GM21447 (cell line): ENCODE measurements at regions not wholly inside any gene's neighbourhood (a gene's known extent, or its start where the extent isn't known, plus 50 kb on each side); places are given as distances from the start of the nearest gene placed in this dataset.
"Not testable (repeated sequence)": the region's sequence is repeated elsewhere in the genome, so short reads cannot be mapped to it uniquely, and the experiment has no call there.

Experiments
- ATAC-seq: cut with Tn5 transposase; IDR thresholded peaks from one replicate; pipeline ENCODE4 v1.9.1; 2021; ENCODE audit not compliant: unreplicated experiment

- ATAC-seq: no peak
Observed at GRCh38 chr13:63546524-63546923, 2130.9 kb upstream of the PCDH20 start.

GRCh38 chr13:63542770-63543169 is 2127.1 kb upstream of the PCDH20 start:
- ATAC-seq: no peak

GRCh38 chr13:63541336-63541735 is 2125.7 kb upstream of the PCDH20 start:
- no peak for ATAC-seq

GRCh38 chr13:63540061-63540460 is 2124.4 kb upstream of the PCDH20 start:
- ATAC-seq: no peak

- ATAC-seq: no peak
Observed at GRCh38 chr13:63517371-63517770, 2101.7 kb upstream of the PCDH20 start.

GRCh38 chr13:63516124-63516523 is 2100.5 kb upstream of the PCDH20 start:
- ATAC-seq: no peak

- no peak for ATAC-seq
Observed at GRCh38 chr13:63514886-63515285, 2099.2 kb upstream of the PCDH20 start.

- ATAC-seq: no peak
Observed at GRCh38 chr13:63512095-63512494, 2096.4 kb upstream of the PCDH20 start.

- ATAC-seq: no peak
Observed at GRCh38 chr13:63501702-63502101, 2086.1 kb upstream of the PCDH20 start.

GRCh38 chr13:63497601-63498000 is 2082.0 kb upstream of the PCDH20 start:
- ATAC-seq: no peak

- no peak for ATAC-seq
Observed at GRCh38 chr13:63492604-63493003, 2077.0 kb upstream of the PCDH20 start.

- ATAC-seq: no peak
Observed at GRCh38 chr13:63490149-63490548, 2074.5 kb upstream of the PCDH20 start.

- ATAC-seq: no peak
Observed at GRCh38 chr13:63481334-63481733, 2065.7 kb upstream of the PCDH20 start.

- ATAC-seq: no peak
Observed at GRCh38 chr13:63472711-63473110, 2057.1 kb upstream of the PCDH20 start.

- no peak for ATAC-seq
Observed at GRCh38 chr13:63463782-63464610, 2048.3 kb upstream of the PCDH20 start.

GRCh38 chr13:63460462-63461090 is 2044.9 kb upstream of the PCDH20 start:
- ATAC-seq: no peak

GRCh38 chr13:63457186-63457585 is 2041.5 kb upstream of the PCDH20 start:
- ATAC-seq: no peak

- ATAC-seq: no peak
Observed at GRCh38 chr13:63455938-63456337, 2040.3 kb upstream of the PCDH20 start.

GRCh38 chr13:63449550-63449949 is 2033.9 kb upstream of the PCDH20 start:
- no peak for ATAC-seq

GRCh38 chr13:63448692-63449091 is 2033.0 kb upstream of the PCDH20 start:
- no peak for ATAC-seq

GRCh38 chr13:63446329-63446728 is 2030.7 kb upstream of the PCDH20 start:
- ATAC-seq: no peak

GRCh38 chr13:63444225-63444624 is 2028.6 kb upstream of the PCDH20 start:
- ATAC-seq: not testable (repeated sequence)

- ATAC-seq: no peak
Observed at GRCh38 chr13:63438951-63439350, 2023.3 kb upstream of the PCDH20 start.
